ENCODE measurements at regions not wholly inside any gene's neighbourhood (a gene's known extent, or its start where the extent isn't known, plus 50 kb on each side); places are given as distances from the start of the nearest gene placed in this dataset.
"Not testable (repeated sequence)": the region's sequence is repeated elsewhere in the genome, so short reads cannot be mapped to it uniquely, and the experiment has no call there.

- not testable (repeated sequence) for TF ChIP-seq POLR2AphosphoS5 (IDR thresholded peaks at IDR 0.05; ENCODE audit: low read depth); CTCF (IDR thresholded peaks at IDR 0.05; ENCODE audit: insufficient read depth, low read length); GABPA (IDR thresholded peaks at IDR 0.05; ENCODE audit: low read depth); REST (IDR thresholded peaks at IDR 0.05; ENCODE audit: insufficient replicate concordance, low read depth); SPI1 (IDR thresholded peaks at IDR 0.05; ENCODE audit: borderline replicate concordance, low read depth)
Measured at GRCh38 chr16:10301547-10301946, 84.3 kb upstream of the ATF7IP2 start.
